Mononuclear cell (primary cell): ENCODE measurements at regions not wholly inside any gene's neighbourhood (a gene's known extent, or its start where the extent isn't known, plus 50 kb on each side); places are given as distances from the start of the nearest gene placed in this dataset.

Experiments
- H3K27me3 ChIP-seq: 2 replicates; pipeline ENCODE4 v1.6.0; 2011; ENCODE audit warnings: low read length, control low read depth; ENCODE audit not compliant: insufficient read depth
- H3K4me1 ChIP-seq: 2 replicates; pipeline ENCODE4 v1.5.1; 2011; ENCODE audit warnings: mild to moderate bottlenecking, low read length, control low read depth; ENCODE audit not compliant: insufficient read depth
- H3K4me3 ChIP-seq: 2 replicates; pipeline ENCODE4 v1.5.1; 2011; ENCODE audit warnings: mild to moderate bottlenecking, low read length, moderate library complexity
- H3K9me3 ChIP-seq: 2 replicates; pipeline ENCODE4 v1.5.1; 2011; ENCODE audit warnings: low read depth, mild to moderate bottlenecking, control low read depth, low read length

DNA sequence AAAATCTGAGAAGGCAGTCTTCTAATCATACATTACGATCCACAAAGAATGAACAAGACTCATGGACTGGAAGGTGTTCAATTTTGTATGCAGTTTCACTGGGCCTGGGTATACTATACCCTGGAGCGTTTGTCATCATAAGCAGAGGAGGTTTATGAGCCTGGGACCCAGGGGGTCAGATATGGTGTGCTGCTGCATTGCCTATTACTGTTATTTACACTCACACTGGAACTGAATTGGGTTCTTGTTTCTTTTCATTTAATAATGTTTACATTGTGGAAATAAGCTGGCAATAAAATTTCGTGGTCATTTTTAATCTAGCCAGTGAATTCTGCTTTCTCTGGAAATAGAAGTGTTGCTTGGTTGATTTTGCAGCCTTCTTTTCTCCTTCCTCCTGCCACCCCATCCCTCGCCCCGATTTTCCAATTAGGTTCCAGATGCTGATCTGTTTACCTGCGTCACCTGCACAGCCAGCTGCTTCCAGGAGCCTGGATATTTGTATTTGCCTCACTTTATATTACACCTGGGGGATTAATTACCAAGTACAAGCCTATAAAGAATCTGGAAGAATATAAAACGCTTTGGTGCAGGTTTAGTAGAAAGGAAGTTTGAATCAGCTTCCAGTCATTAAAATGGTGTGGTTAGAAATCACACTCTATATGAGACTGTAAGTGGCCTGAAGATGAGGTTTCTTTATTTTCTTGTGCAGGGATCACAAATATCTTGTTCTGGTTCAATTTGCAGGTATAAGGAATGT is 234.4 kb downstream of the SOCS6 start:
- H3K9me3 ChIP-seq, result no peaks in the 10 kb centered on the region
- no peaks in the 10 kb centered on the region for H3K4me1 ChIP-seq
- H3K4me3 ChIP-seq, result no peak overlapping the region
- H3K27me3 ChIP-seq, result no peaks in the 10 kb centered on the region

DNA sequence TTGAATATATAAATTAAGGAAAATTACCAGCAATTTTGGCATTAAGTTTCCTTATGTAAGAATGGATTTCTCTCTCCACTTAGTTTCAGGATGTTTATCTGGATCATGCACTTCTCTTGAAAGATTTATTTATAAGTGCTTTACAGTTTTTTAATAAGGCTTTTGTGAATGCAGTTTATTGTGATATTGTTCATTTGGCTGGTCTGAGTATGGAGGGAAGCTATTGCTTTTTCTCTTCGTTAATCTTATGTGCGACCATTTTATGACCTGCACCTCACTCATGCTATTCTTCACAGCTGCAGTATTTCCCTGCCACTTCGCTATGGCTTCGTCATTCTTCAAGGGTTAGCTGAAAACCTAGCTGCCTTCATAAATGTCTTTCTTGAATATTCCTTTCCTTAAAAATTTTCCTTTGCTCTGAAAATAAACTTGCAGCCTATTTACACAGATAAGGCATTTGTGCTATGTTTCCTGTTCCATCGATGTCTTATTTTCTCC is 233.4 kb downstream of the SOCS6 start:
- Histone ChIP-seq H3K27me3 (no peaks in the 10 kb centered on the region), H3K4me1 (no peaks in the 10 kb centered on the region), H3K4me3 (no peak overlapping the region), H3K9me3 (no peaks in the 10 kb centered on the region)

DNA sequence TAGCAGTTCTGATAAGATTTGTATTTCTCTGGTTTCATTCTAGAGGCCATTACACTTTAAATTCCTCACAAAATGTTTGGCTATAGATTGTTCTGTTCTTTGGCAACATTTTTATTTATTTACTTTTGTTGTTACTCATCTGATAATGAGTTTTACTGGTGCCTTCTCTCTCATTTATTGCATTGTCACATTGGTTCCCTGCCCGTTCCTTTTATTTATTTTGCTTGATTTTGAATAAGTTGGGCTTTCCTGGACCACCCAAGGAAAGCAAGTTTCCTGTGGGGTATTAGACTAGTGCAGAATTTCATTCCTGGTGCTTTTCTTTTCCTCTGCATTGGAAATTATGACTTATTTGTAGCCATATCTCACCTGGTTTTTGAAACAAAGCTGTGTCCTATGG is 232.0 kb downstream of the SOCS6 start:
- Histone ChIP-seq H3K4me3 (no peak overlapping the region), H3K27me3 (no peaks in the 10 kb centered on the region)

DNA sequence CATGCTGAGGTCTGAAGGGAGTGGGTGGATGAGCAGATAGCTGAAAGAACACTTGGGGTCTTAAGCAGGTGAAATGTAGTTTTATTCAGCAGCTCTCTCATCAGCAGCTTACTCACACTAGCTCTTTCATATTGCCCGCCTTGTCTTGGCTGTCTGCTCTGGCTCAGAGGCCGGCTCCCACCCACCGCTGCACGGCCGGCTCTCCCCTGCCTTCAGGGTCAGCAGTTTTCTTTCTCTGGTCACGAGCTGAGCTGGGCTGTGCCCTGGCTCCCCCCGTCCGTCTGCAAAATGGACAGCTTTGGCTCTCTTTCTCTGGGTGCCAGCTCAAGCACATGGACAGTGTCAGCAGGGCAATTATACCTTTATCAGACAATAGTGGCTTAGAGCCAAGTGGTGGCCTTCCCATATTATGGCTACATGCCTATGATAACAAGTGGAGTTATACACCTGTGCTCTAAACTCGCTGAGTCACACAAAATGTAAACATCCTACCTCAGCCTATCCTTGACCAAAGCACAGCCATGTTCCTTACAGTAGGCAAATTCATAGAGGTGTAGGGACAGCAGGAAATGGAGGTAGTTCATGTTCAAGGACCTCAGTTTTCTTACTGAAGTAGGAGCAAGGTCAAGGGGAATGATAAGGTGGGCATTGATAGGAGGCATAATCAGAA is 224.8 kb downstream of the SOCS6 start:
- Histone ChIP-seq H3K4me1 (no peaks in the 10 kb centered on the region), H3K27me3 (no peaks in the 10 kb centered on the region), H3K4me3 (no peak overlapping the region), H3K9me3 (no peaks in the 10 kb centered on the region)

More for the DNA sequence above, 232.0 kb downstream of the SOCS6 start:
- Histone ChIP-seq H3K4me1 (no peaks in the 10 kb centered on the region), H3K9me3 (no peaks in the 10 kb centered on the region)

DNA sequence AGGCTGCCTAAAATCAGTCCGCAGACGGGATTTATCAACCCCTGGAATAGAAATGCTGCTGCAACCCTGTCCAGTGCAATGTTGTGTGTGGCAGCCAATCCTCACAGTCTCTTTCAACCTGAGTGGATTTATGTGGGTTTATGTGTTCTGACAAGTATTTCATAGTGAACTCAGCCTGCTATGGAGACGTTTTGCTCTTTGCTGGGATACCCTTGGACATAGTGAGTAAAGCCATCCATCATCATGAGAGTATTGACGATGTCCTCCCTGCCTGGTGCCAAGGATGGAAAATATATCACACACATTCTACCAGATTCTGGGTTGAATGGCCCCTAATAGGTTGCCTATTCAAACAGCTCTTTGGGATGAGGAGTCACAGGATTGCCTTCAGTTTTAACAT is 219.1 kb downstream of the SOCS6 start:
- H3K4me1 ChIP-seq, result no peaks in the 10 kb centered on the region
- no peaks in the 10 kb centered on the region for H3K27me3 ChIP-seq
- no peak overlapping the region for H3K4me3 ChIP-seq
- no peaks in the 10 kb centered on the region for H3K9me3 ChIP-seq

DNA sequence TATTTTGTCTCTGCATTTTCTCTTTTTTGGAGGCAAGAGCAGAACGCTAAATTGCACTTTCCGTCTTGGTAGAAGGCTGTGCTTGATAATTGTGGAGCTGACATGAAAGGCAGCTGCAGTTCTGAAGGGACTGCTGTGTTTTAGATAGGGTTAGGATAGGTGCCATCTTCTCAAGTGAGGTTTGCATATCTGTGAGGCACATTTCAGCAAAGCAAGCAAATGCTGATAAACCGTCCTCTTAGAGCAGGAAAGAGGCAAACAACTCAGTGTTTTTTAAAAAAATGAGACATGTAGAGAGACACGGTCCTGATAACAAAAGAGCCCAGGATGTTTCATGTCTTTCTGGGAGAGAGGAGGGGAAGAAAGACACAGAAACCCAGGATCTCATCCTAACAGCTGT is 217.7 kb downstream of the SOCS6 start:
- no peak overlapping the region for H3K4me3 ChIP-seq
- H3K4me1 ChIP-seq, result no peaks in the 10 kb centered on the region
- no peaks in the 10 kb centered on the region for H3K27me3 ChIP-seq
- no peaks in the 10 kb centered on the region for H3K9me3 ChIP-seq

DNA sequence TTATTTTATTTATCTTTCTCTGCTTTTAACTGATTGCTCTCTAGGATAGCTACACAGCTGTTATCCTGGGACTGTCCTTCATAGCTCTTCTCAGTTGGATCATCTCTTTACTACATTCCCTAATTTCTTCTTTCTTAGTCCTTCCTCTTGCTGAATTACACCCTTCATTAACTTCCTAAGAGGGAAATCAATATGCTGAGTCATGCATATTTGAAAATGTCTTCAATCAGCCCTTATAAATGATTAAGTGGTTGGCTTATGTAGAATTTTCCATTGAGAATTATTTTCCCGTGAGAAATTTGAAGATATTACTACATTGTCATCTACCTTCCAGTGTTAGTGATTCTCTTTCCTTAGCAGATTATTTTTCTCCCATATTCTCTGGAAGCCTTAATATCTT is 214.2 kb downstream of the SOCS6 start:
- Histone ChIP-seq H3K4me3 (no peak overlapping the region), H3K4me1 (no peaks in the 10 kb centered on the region), H3K9me3 (no peaks in the 10 kb centered on the region), H3K27me3 (no peaks in the 10 kb centered on the region)

DNA sequence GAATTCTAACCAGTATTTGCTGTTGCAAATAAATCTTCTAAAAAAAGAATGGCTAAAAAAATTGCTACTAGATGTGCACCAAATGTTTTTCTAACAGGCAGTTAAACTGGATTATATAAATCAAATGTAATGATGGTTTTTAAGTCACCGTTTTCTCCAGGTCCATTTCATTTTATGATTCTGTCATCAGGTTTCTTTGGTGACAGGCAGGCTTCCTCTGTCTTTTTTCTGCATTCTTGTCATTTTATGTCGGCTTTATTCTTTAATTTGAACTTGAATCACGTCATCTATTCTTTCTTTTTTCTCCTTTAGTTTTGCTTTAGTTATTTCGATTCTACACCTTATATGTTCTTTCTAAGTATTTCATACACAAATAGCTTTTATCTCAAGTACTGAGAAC is 212.5 kb downstream of the SOCS6 start:
- H3K9me3 ChIP-seq, result no peaks in the 10 kb centered on the region

DNA sequence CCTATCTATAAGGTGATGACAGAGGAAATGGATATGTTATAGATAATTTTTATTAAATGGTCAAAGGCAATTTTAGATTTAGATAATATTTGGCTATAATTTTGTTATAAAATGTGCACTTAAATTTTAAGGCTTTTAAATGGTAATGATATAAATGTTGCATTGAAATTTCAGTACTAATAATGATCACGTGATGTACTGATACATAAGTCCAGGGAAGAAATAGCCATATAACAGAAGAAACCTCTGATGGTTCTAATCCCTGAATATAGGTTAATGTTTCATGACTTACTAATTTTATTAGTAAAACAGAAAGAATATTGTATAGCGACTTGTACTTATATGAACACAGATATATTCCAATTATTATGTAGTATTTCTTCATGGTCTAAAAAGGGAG is 211.9 kb downstream of the SOCS6 start:
- H3K9me3 ChIP-seq, result no peaks in the 10 kb centered on the region
- H3K4me1 ChIP-seq, result no peaks in the 10 kb centered on the region
- H3K4me3 ChIP-seq, result no peak overlapping the region
- H3K27me3 ChIP-seq, result no peaks in the 10 kb centered on the region

More for the DNA sequence above, 212.5 kb downstream of the SOCS6 start:
- Histone ChIP-seq H3K4me3 (no peak overlapping the region), H3K27me3 (no peaks in the 10 kb centered on the region), H3K4me1 (no peaks in the 10 kb centered on the region)

DNA sequence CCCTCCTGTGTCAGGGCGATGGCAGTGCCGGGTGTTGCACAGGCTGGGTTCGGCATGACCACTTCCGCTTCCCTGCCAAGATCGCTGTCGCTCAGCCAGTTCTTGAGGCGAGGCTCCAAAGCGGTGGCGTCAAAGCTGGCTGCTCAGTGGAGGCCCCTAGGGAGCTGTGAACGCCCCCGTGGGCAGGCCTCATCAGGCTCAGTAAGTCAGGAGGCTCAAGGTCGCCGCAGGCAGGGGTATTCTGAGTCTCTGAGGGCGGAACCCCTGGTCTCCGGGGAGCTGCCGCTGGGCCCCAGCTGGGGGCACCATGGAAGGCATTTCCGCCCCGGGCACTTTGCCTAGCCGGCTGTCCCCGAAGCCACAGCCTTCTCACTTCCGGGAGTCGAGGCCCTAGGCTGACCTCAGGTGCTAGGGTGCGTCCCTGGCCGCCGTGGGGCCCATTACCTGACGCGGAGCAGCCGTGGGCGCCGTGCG is 210.4 kb downstream of the SOCS6 start:
- Histone ChIP-seq H3K27me3 (no peaks in the 10 kb centered on the region), H3K9me3 (no peaks in the 10 kb centered on the region), H3K4me1 (no peaks in the 10 kb centered on the region), H3K4me3 (no peak overlapping the region)

DNA sequence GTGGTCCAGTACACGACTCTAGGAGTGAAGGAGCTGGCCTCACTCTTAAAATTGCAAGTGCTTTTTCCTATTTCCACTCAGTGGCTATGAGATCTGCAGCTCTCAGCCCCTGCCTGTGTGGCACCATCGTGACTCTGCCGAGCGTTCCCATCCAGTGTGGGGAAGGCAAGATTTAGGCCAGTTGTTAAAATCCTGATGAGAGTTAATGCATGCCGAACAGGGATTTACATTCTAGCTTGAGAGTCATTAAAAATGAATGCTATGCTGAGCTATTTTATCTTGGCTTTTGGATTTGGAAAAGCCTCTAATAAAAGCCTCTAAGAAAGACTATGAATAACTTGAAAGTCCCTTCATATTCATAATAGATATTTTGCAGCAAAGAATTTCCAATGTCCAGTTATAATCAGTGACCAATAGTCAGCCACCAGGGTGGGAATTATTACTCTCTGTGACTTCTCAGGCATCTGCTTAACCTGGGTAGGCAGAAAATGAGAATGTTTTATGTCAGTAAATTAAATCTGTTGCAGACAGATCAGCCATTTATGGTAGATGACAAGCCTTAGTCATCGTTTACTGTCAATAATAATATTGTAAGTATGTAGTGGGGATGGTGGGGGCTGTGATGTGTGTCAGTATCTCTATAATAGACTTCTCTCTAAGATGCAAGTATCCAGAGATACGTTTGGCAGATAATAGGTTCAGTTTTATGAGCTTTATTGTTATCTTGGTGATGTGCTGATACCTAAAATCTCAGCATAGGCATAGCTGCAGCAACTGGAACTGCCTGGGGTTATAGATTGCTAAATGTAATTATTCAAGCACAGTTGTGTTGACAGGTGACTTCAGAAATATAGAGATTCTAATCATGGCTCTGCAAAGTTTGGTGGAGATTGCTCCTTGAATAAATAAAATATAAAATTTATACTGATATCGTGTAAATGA is 207.8 kb downstream of the SOCS6 start:
- Histone ChIP-seq H3K27me3 (no peaks in the 10 kb centered on the region), H3K9me3 (no peaks in the 10 kb centered on the region), H3K4me1 (no peaks in the 10 kb centered on the region), H3K4me3 (no peak overlapping the region)

DNA sequence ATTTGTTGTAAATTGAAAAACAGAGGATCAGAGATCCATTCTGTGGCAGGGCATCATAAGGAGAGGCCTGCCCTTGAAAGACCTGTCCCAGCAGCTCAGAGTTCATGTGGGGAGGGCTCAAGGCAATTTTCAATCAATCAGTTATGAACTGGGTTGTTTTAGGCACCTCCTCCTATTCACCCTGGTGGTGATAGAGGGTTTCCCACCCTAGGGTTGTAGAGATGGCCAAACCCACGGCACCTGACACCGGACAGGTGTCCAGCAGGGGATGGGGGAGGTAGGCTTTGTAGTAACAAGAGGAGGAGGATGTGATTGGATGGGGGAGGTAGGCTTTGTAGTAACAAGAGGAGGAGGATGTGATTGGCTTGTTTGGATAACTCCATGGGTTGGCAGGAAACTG is 205.7 kb downstream of the SOCS6 start:
- no peak overlapping the region for H3K4me3 ChIP-seq
- peaks cover 10% of the 10 kb centered on the region for H3K4me1 ChIP-seq
- H3K27me3 ChIP-seq, result no peaks in the 10 kb centered on the region
- no peaks in the 10 kb centered on the region for H3K9me3 ChIP-seq

DNA sequence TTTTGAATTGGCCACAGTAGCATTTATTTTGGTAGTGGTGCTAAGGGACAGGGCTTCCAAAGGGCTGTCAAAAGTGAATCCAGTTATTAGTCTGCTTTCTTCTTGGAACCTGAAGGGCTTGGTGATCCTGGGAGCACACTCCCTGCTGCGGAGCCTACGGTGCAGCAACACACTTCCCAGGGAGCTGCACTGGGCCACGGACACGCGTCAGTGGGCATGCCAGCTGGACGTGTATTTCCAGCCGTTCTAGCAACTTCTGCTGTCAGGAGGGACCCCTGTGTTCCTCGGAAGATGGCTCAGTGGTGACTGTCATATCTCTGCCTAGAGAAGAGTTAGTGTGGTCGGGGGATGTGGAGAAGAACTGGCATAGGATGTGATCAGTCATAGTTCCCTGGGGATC is 204.6 kb downstream of the SOCS6 start:
- H3K4me3 ChIP-seq, result no peak overlapping the region
- no peaks in the 10 kb centered on the region for H3K27me3 ChIP-seq
- peaks cover 12% of the 10 kb centered on the region for H3K4me1 ChIP-seq
- no peaks in the 10 kb centered on the region for H3K9me3 ChIP-seq

DNA sequence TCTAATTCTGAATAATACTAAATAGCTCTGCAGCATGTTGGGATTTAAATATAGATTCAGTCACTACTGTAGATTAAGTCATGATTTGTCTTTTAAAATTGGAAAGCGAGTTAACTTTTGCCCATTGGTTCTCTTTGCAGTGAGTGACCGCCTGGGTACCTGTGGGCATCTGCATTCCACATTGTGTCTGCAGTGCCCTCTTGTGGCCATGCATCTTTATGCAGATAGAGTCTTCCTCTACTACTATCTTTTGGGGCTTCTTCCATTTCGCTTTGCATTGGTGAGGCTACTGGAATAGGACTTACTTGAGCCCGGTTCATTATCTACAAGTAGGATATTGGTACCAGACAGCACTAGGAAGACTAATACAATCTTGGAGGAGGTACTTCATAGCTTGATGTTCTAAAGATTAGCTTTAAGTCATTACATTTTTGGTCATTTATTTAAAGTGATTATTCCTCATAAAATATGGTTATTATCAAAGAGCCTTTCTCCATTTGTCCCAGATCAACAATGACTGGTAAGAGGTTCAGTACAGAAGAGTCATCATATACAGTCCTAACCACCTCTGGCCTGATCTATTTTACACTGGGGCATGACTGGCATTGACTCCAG is 203.0 kb downstream of the SOCS6 start:
- no peaks in the 10 kb centered on the region for H3K9me3 ChIP-seq
- H3K27me3 ChIP-seq, result no peaks in the 10 kb centered on the region
- H3K4me3 ChIP-seq, result no peak overlapping the region
- peaks cover 12% of the 10 kb centered on the region for H3K4me1 ChIP-seq
